ENCODE measurements at regions not wholly inside any gene's neighbourhood (a gene's known extent, or its start where the extent isn't known, plus 50 kb on each side); places are given as distances from the start of the nearest gene placed in this dataset.

DNA sequence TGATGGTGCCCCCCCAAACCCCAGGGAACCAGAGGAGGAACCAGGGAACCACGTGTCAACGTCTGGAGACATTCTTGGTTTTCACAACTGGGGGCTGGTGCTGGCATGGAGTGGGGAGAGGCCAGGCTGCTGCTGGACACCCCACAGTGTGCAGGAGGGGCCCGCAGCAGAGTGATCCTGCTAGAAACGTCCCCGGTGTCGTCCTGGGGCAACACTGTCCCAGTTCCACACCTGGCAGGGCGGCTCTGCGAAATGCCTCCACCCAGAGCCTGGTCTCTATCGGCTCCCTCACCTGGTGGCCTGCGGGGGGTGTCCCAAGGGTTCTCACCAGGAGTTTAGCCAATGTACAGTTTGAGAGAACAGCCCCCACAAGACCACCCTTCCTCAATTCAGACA lies 226.3 kb downstream of the CTTN start:
- TF ChIP-seq, protein P1, sequence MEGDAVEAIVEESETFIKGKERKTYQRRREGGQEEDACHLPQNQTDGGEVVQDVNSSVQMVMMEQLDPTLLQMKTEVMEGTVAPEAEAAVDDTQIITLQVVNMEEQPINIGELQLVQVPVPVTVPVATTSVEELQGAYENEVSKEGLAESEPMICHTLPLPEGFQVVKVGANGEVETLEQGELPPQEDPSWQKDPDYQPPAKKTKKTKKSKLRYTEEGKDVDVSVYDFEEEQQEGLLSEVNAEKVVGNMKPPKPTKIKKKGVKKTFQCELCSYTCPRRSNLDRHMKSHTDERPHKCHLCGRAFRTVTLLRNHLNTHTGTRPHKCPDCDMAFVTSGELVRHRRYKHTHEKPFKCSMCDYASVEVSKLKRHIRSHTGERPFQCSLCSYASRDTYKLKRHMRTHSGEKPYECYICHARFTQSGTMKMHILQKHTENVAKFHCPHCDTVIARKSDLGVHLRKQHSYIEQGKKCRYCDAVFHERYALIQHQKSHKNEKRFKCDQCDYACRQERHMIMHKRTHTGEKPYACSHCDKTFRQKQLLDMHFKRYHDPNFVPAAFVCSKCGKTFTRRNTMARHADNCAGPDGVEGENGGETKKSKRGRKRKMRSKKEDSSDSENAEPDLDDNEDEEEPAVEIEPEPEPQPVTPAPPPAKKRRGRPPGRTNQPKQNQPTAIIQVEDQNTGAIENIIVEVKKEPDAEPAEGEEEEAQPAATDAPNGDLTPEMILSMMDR (IDR thresholded peaks at IDR 0.05; ENCODE audit: insufficient read depth in 1 of 2, low read depth in 1 of 2, low read length in 1 of 2, severe bottlenecking in 1 of 2, unreplicated experiment in 1 of 2) = no peak
- no peaks in the 10 kb centered on the region for H3K9me3 Mint-ChIP-seq (ENCODE audit: unreplicated experiment)
- H3K36me3 ChIP-seq (ENCODE audit: control insufficient read depth, insufficient read depth, low read length) = no peaks in the 10 kb centered on the region
- DNase-seq = no peak
- H3K36me3 Mint-ChIP-seq (ENCODE audit: insufficient read depth, unreplicated experiment) = peaks cover 32% of the 10 kb centered on the region
- no peaks in the 10 kb centered on the region for H3K4me1 ChIP-seq
- no peak overlapping the region for H3K4me3 Mint-ChIP-seq (ENCODE audit: unreplicated experiment)
- BruUV-seq (replicated peaks) = no TSS peak
- ChIA-PET CTCF (no interaction called here), POLR2A (no interaction called here)
- no peaks in the 10 kb centered on the region for H3K4me1 Mint-ChIP-seq (ENCODE audit: low read depth, unreplicated experiment)
- H3K27me3 Mint-ChIP-seq (ENCODE audit: insufficient read depth, unreplicated experiment) = no peaks in the 10 kb centered on the region
- intact Hi-C loops (cut with micrococcal nuclease; ENCODE audit: unreplicated experiment) = no loop called here
- no peak overlapping the region for H3K4me3 ChIP-seq (ENCODE audit: low read depth, low read length)
- no peak overlapping the region for H3K27ac Mint-ChIP-seq (ENCODE audit: unreplicated experiment)
- H3K27me3 ChIP-seq (replicated peaks; ENCODE audit: control insufficient read depth, insufficient read depth, low read length) = no peaks in the 10 kb centered on the region
- H3K9me3 ChIP-seq = peaks cover 8% of the 10 kb centered on the region; the same call in 1 of the 2 replicates

DNA sequence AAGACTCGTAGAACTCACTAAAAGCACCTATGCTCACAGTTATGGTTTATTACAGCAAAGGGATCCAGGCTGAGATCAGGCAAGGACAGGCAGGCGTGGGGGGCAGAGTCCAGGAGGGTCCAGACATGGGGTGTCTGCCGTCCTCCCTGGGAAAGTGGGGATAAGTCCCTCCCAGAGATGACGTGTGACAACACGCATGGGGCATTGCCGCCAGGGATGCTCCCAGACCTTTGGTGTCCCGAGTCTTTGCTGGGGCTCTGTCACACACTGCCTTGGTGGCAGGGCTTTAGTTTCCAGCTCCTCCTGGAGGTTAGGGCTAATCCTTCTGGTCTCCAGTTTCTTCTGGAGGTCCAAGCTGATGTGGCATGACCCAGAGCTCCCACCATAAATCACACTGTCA lies 226.7 kb downstream of the CTTN start:
- Histone ChIP-seq H3K36me3 (ENCODE audit: control insufficient read depth, insufficient read depth, low read length) (no peaks in the 10 kb centered on the region), H3K27me3 (replicated peaks; ENCODE audit: control insufficient read depth, insufficient read depth, low read length) (no peaks in the 10 kb centered on the region), H3K4me1 (no peaks in the 10 kb centered on the region), H3K4me3 (ENCODE audit: low read depth, low read length) (no peak overlapping the region), H3K9me3 (peaks cover 8% of the 10 kb centered on the region; the same call in 1 of the 2 replicates)
- H3K36me3 Mint-ChIP-seq (ENCODE audit: insufficient read depth, unreplicated experiment) = peaks cover 29% of the 10 kb centered on the region
- no peaks in the 10 kb centered on the region for H3K9me3 Mint-ChIP-seq (ENCODE audit: unreplicated experiment)
- TF ChIP-seq, protein P1 (IDR thresholded peaks at IDR 0.05; ENCODE audit: insufficient read depth in 1 of 2, low read depth in 1 of 2, low read length in 1 of 2, severe bottlenecking in 1 of 2, unreplicated experiment in 1 of 2) = no peak
- no peak overlapping the region for H3K4me3 Mint-ChIP-seq (ENCODE audit: unreplicated experiment)
- CTCF ChIA-PET = no interaction called here
- H3K4me1 Mint-ChIP-seq (ENCODE audit: low read depth, unreplicated experiment) = no peaks in the 10 kb centered on the region
- H3K27ac Mint-ChIP-seq (ENCODE audit: unreplicated experiment) = no peak overlapping the region
- no TSS peak for BruUV-seq (replicated peaks)
- POLR2A ChIA-PET = no interaction called here
- DNase-seq = no peak
- no peaks in the 10 kb centered on the region for H3K27me3 Mint-ChIP-seq (ENCODE audit: insufficient read depth, unreplicated experiment)
- intact Hi-C loops (cut with micrococcal nuclease; ENCODE audit: unreplicated experiment) = no loop called here

DNA sequence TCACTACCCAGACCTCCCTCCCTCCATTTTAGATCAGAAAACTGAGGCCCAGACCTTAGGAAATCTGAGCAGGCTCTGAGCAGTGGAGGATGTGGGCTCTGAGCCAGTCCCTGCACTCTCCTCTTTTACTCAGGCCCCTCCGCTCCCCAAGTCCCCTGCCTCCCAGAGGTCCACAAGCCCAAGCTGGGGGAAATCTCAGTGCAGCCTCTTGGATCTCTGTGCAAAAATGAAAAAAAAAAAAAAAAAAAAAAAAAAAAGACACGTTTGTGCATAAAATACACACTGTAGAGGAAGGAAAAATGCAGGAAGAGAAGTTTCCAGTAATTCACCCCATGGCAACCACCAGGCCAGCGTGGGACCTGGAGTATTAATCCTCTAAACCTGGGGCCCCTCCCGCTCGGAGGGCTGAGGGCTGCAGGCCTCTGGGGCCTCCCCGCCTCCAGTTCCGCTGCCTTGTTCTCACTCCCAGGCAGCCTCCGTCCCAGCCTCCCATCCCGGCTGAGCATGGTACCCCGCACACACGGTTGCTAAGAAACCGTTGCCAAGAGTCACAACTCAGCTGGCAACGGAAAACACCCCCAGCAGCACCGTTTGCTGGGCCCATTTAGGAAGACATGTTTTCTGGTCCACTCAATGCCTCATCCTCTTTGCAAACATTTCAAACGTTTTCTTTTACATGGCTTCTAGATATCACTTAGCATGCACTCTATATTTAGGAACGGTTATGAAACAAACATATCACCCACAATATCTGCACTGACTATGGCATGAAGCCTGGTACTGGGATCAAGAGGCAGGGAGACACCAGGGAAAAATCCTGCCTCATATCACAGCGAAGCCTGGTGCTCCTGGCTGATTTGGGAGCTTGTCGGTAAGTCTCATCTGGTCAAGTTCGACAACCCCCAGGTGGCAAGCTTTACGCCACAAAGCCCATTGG lies 227.5 kb downstream of the CTTN start:
- H3K27ac Mint-ChIP-seq (ENCODE audit: unreplicated experiment) = no peak overlapping the region
- POLR2A ChIA-PET = no interaction called here
- CTCF ChIA-PET = no interaction called here
- peaks cover 29% of the 10 kb centered on the region for H3K36me3 Mint-ChIP-seq (ENCODE audit: insufficient read depth, unreplicated experiment)
- H3K4me1 Mint-ChIP-seq (ENCODE audit: low read depth, unreplicated experiment) = no peaks in the 10 kb centered on the region
- BruUV-seq (replicated peaks) = no TSS peak
- TF ChIP-seq, protein P1 (IDR thresholded peaks at IDR 0.05; ENCODE audit: insufficient read depth in 1 of 2, low read depth in 1 of 2, low read length in 1 of 2, severe bottlenecking in 1 of 2, unreplicated experiment in 1 of 2) = no peak
- intact Hi-C loops (cut with micrococcal nuclease; ENCODE audit: unreplicated experiment) = no loop called here
- Histone ChIP-seq H3K4me1 (no peaks in the 10 kb centered on the region), H3K9me3 (peaks cover 6% of the 10 kb centered on the region; the same call in 1 of the 2 replicates), H3K4me3 (ENCODE audit: low read depth, low read length) (no peak overlapping the region), H3K27me3 (replicated peaks; ENCODE audit: control insufficient read depth, insufficient read depth, low read length) (no peaks in the 10 kb centered on the region), H3K36me3 (ENCODE audit: control insufficient read depth, insufficient read depth, low read length) (no peaks in the 10 kb centered on the region)
- H3K4me3 Mint-ChIP-seq (ENCODE audit: unreplicated experiment) = no peak overlapping the region
- no peaks in the 10 kb centered on the region for H3K9me3 Mint-ChIP-seq (ENCODE audit: unreplicated experiment)
- H3K27me3 Mint-ChIP-seq (ENCODE audit: insufficient read depth, unreplicated experiment) = no peaks in the 10 kb centered on the region
- no peak for DNase-seq

All from Caco-2 (cell line).